ENCODE measurements at regions not wholly inside any gene's neighbourhood (a gene's known extent, or its start where the extent isn't known, plus 50 kb on each side); places are given as distances from the start of the nearest gene placed in this dataset.
"Not testable (repeated sequence)": the region's sequence is repeated elsewhere in the genome, so short reads cannot be mapped to it uniquely, and the experiment has no call there.

- no peak for TF ChIP-seq CTCF (IDR thresholded peaks at IDR 0.05)
- H3K9me3 Mint-ChIP-seq (ENCODE audit: low read depth), result no peaks in the 10 kb centered on the region
- H3K27ac Mint-ChIP-seq (ENCODE audit: unreplicated experiment), result no peak overlapping the region
These were observed 472.9 kb upstream of the RUNX1 start for GRCh38 chr21:35521852-35522505.

GRCh38 chr21:35521293-35521692 is 472.2 kb upstream of the RUNX1 start:
- no peak for TF ChIP-seq CTCF (IDR thresholded peaks at IDR 0.05)
- DNase-seq (ENCODE audit: low spot score), result no peak
- H3K27me3 Mint-ChIP-seq (ENCODE audit: low read depth), result no peaks in the 10 kb centered on the region
- H3K4me1 Mint-ChIP-seq (ENCODE audit: low read depth), result peaks cover 7% of the 10 kb centered on the region
- no peaks in the 10 kb centered on the region for H3K36me3 Mint-ChIP-seq (ENCODE audit: low read depth)
- H3K27ac Mint-ChIP-seq (ENCODE audit: unreplicated experiment), result no peak overlapping the region
- no peaks in the 10 kb centered on the region for H3K9me3 Mint-ChIP-seq (ENCODE audit: low read depth)
- no peak overlapping the region for H3K4me3 Mint-ChIP-seq (ENCODE audit: unreplicated experiment)

More at GRCh38 chr21:35521852-35522505, 472.9 kb upstream of the RUNX1 start:
- H3K27me3 Mint-ChIP-seq (ENCODE audit: low read depth), result no peaks in the 10 kb centered on the region
- peaks cover 7% of the 10 kb centered on the region for H3K4me1 Mint-ChIP-seq (ENCODE audit: low read depth)
- DNase-seq (ENCODE audit: low spot score), result no peak
- H3K4me3 Mint-ChIP-seq (ENCODE audit: unreplicated experiment), result no peak overlapping the region
- no peaks in the 10 kb centered on the region for H3K36me3 Mint-ChIP-seq (ENCODE audit: low read depth)

GRCh38 chr21:35520856-35521255 is 471.8 kb upstream of the RUNX1 start:
- no peaks in the 10 kb centered on the region for H3K36me3 Mint-ChIP-seq (ENCODE audit: low read depth)
- no peak overlapping the region for H3K4me3 Mint-ChIP-seq (ENCODE audit: unreplicated experiment)
- no peak overlapping the region for H3K27ac Mint-ChIP-seq (ENCODE audit: unreplicated experiment)
- TF ChIP-seq CTCF (IDR thresholded peaks at IDR 0.05), result no peak
- no peaks in the 10 kb centered on the region for H3K27me3 Mint-ChIP-seq (ENCODE audit: low read depth)
- H3K9me3 Mint-ChIP-seq (ENCODE audit: low read depth), result no peaks in the 10 kb centered on the region
- DNase-seq (ENCODE audit: low spot score), result no peak
- peaks cover 7% of the 10 kb centered on the region for H3K4me1 Mint-ChIP-seq (ENCODE audit: low read depth)

- no peaks in the 10 kb centered on the region for H3K27me3 Mint-ChIP-seq (ENCODE audit: low read depth)
- no peaks in the 10 kb centered on the region for H3K9me3 Mint-ChIP-seq (ENCODE audit: low read depth)
- TF ChIP-seq CTCF (IDR thresholded peaks at IDR 0.05), result no peak
- H3K4me1 Mint-ChIP-seq (ENCODE audit: low read depth), result peaks cover 1% of the 10 kb centered on the region
- H3K4me3 Mint-ChIP-seq (ENCODE audit: unreplicated experiment), result no peak overlapping the region
- no peaks in the 10 kb centered on the region for H3K36me3 Mint-ChIP-seq (ENCODE audit: low read depth)
- no peak for DNase-seq (ENCODE audit: low spot score)
- H3K27ac Mint-ChIP-seq (ENCODE audit: unreplicated experiment), result no peak overlapping the region
These were observed 471.2 kb upstream of the RUNX1 start for GRCh38 chr21:35520302-35520701.

- Mint-ChIP-seq H3K36me3 (ENCODE audit: low read depth) (no peaks in the 10 kb centered on the region), H3K27ac (ENCODE audit: unreplicated experiment) (no peak overlapping the region), H3K4me1 (ENCODE audit: low read depth) (no peaks in the 10 kb centered on the region), H3K9me3 (ENCODE audit: low read depth) (no peaks in the 10 kb centered on the region), H3K27me3 (ENCODE audit: low read depth) (no peaks in the 10 kb centered on the region), H3K4me3 (ENCODE audit: unreplicated experiment) (no peak overlapping the region)
- DNase-seq (ENCODE audit: low spot score), result no peak
- no peak for TF ChIP-seq CTCF (IDR thresholded peaks at IDR 0.05)
These were observed 468.8 kb upstream of the RUNX1 start for GRCh38 chr21:35517865-35518264.

- not testable (repeated sequence) for H3K36me3 Mint-ChIP-seq (ENCODE audit: low read depth); H3K4me1 Mint-ChIP-seq (ENCODE audit: low read depth); H3K9me3 Mint-ChIP-seq (ENCODE audit: low read depth); DNase-seq (ENCODE audit: low spot score); H3K27ac Mint-ChIP-seq (ENCODE audit: unreplicated experiment); H3K27me3 Mint-ChIP-seq (ENCODE audit: low read depth); H3K4me3 Mint-ChIP-seq (ENCODE audit: unreplicated experiment)
These were observed 467.2 kb upstream of the RUNX1 start for GRCh38 chr21:35516292-35516691.
